Body of pancreas (tissue), 4 donors: ENCODE measurements at regions not wholly inside any gene's neighbourhood (a gene's known extent, or its start where the extent isn't known, plus 50 kb on each side); places are given as distances from the start of the nearest gene placed in this dataset.

Experiments
- CTCF ChIP-seq, 7 experiments: fragments of 450-650 bp in 4 of 7; fragments of 200-600 bp in 3 of 7; sonication (generic) in 3 of 7; IDR thresholded peaks; one replicate each; pipeline ENCODE4 v1.5.1; 2016 to 2019; ENCODE audit warnings: antibody characterized with exemption in 7 of 7
- POLR2A ChIP-seq, 3 donors: fragments of 450-650 bp; IDR thresholded peaks; one replicate each; pipeline ENCODE4 v1.6.1; 2016; ENCODE audit warnings: antibody characterized with exemption in 3 of 3, mild to moderate bottlenecking in 2 of 3

- no peak for TF ChIP-seq CTCF (IDR thresholded peaks at IDR 0.05)
- TF ChIP-seq POLR2A (IDR thresholded peaks at IDR 0.05): no peak
Measured at GRCh38 chr1:30817548-30817947, 60.0 kb upstream of the LAPTM5 start.
